HEK293 (cell line): ENCODE measurements at regions not wholly inside any gene's neighbourhood (a gene's known extent, or its start where the extent isn't known, plus 50 kb on each side); places are given as distances from the start of the nearest gene placed in this dataset.

ENCODE experiments used
- CTCF ChIA-PET: fragments of 350-600 bp; formaldehyde crosslinking; extraction: SDS; loops from one replicate; lab custom pipeline; 2021; ENCODE audit warnings: antibody characterized with exemption; lab: Yijun Ruan, JAX
- POLR2A ChIA-PET: fragments of 300-600 bp; formaldehyde crosslinking; extraction: SDS; loops from one replicate; lab custom pipeline; 2020; ENCODE audit warnings: antibody characterized with exemption, inconsistent platforms; lab: Yijun Ruan, JAX
- H3K27ac ChIP-seq: fragments of 200-500 bp; sonication (Bioruptor generic); 2 replicates; pipeline ENCODE4 v1.5.1; 2014; ENCODE audit warnings: low read depth, low read length, control low read depth, inconsistent platforms; ENCODE audit errors: extremely low read depth
- H3K36me3 ChIP-seq, 2 experiments: fragments of 200-500 bp in 1 of 2; sonication (Bioruptor generic) in 1 of 2; 1 replicate in 1 of 2; 2 replicates in 1 of 2; pipeline ENCODE4 v1.5.1; 2014 to 2017; ENCODE audit warnings: inconsistent platforms in 2 of 2, low read length in 2 of 2; ENCODE audit not compliant: control insufficient read depth in 2 of 2, insufficient read depth in 1 of 2
- H3K4me1 ChIP-seq: fragments of 200-500 bp; sonication (Bioruptor generic); 2 replicates; pipeline ENCODE4 v1.5.1; 2014; ENCODE audit warnings: mild to moderate bottlenecking, low read length, inconsistent platforms; ENCODE audit not compliant: control insufficient read depth, insufficient read depth
- H3K4me3 ChIP-seq: 2 replicates; pipeline ENCODE4 v1.5.1; 2011; ENCODE audit warnings: low read depth, mild to moderate bottlenecking, control low read depth, low read length, moderate library complexity
- H3K9me3 ChIP-seq: fragments of 200-500 bp; sonication (Bioruptor generic); 2 replicates; pipeline ENCODE4 v1.5.1; 2014; ENCODE audit warnings: low read depth, low read length, inconsistent platforms; ENCODE audit not compliant: control insufficient read depth, insufficient read depth
- AEBP2 ChIP-seq: fragments of 450-650 bp; formaldehyde crosslinking; IDR thresholded peaks from 2 replicates; pipeline ENCODE4 v1.5.1; 2016; ENCODE audit warnings: missing biosample characterization, missing genetic modification characterization, borderline replicate concordance
- BCL6B ChIP-seq: fragments of 450-650 bp; formaldehyde crosslinking; IDR thresholded peaks from 2 replicates; pipeline ENCODE4 v1.5.1; 2017; ENCODE audit warnings: missing biosample characterization, missing genetic modification characterization
- FEZF1 ChIP-seq: fragments of 450-650 bp; formaldehyde crosslinking; IDR thresholded peaks from 2 replicates; pipeline ENCODE4 v1.5.1; 2016; ENCODE audit warnings: missing biosample characterization, missing genetic modification characterization
- IKZF3 ChIP-seq: fragments of 450-650 bp; IDR thresholded peaks from 2 replicates; pipeline ENCODE4 v1.5.0; 2018; ENCODE audit warnings: missing biosample characterization, mild to moderate bottlenecking, missing genetic modification characterization, moderate library complexity
- OVOL3 ChIP-seq: fragments of 450-650 bp; formaldehyde crosslinking; IDR thresholded peaks from 2 replicates; pipeline ENCODE4 v1.5.1; 2016; ENCODE audit warnings: missing biosample characterization, missing genetic modification characterization
- PRDM1 ChIP-seq: fragments of 450-650 bp; formaldehyde crosslinking; IDR thresholded peaks from 2 replicates; pipeline ENCODE4; 2016; ENCODE audit warnings: missing biosample characterization, missing genetic modification characterization
- SALL2 ChIP-seq: fragments of 450-650 bp; formaldehyde crosslinking; IDR thresholded peaks from 2 replicates; pipeline ENCODE4 v1.5.0; 2017; ENCODE audit warnings: missing biosample characterization, mild to moderate bottlenecking, missing genetic modification characterization, borderline replicate concordance
- TCF7L2 ChIP-seq: IDR thresholded peaks from 2 replicates; pipeline ENCODE4 v1.6.1; 2011; ENCODE audit warnings: low read depth, mild to moderate bottlenecking, inconsistent platforms, low read length, moderate library complexity, borderline replicate concordance
- ZBTB21 ChIP-seq: fragments of 450-650 bp; formaldehyde crosslinking; IDR thresholded peaks from 2 replicates; pipeline ENCODE4 v1.5.1; 2017; ENCODE audit warnings: missing biosample characterization, missing genetic modification characterization
- ZIC2 ChIP-seq: fragments of 450-650 bp; formaldehyde crosslinking; IDR thresholded peaks from 2 replicates; pipeline ENCODE4 v1.5.1; 2016; ENCODE audit warnings: missing biosample characterization, missing genetic modification characterization
- ZNF114 ChIP-seq: fragments of 450-650 bp; formaldehyde crosslinking; IDR thresholded peaks from 2 replicates; pipeline ENCODE4 v1.5.0; 2017; ENCODE audit warnings: missing biosample characterization, missing genetic modification characterization
- ZNF221 ChIP-seq: fragments of 450-650 bp; formaldehyde crosslinking; IDR thresholded peaks from 2 replicates; pipeline ENCODE4 v1.5.1; 2017; ENCODE audit warnings: missing biosample characterization, missing genetic modification characterization, borderline replicate concordance
- ZNF23 ChIP-seq: fragments of 450-650 bp; formaldehyde crosslinking; IDR thresholded peaks from 2 replicates; pipeline ENCODE4 v1.5.1; 2016; ENCODE audit warnings: missing biosample characterization, missing genetic modification characterization, borderline replicate concordance
- ZNF274 ChIP-seq, 2 experiments: fragments of 200-500 bp in 1 of 2; fragments of 450-650 bp in 1 of 2; sonication (Bioruptor generic) in 1 of 2; formaldehyde crosslinking in 1 of 2; IDR thresholded peaks; 2 replicates each; pipeline versions ENCODE4 v1.5.1 to v1.6.1; 2014 to 2016; ENCODE audit warnings: borderline replicate concordance in 1 of 2, inconsistent platforms in 1 of 2, low read length in 1 of 2, missing biosample characterization in 1 of 2, missing genetic modification characterization in 1 of 2
- ZNF423 ChIP-seq: fragments of 450-650 bp; formaldehyde crosslinking; IDR thresholded peaks from 2 replicates; pipeline ENCODE4 v1.5.1; 2016; ENCODE audit warnings: missing biosample characterization, missing genetic modification characterization
- ZNF558 ChIP-seq: fragments of 450-650 bp; formaldehyde crosslinking; IDR thresholded peaks from 2 replicates; pipeline ENCODE4 v1.5.1; 2016; ENCODE audit warnings: missing biosample characterization, missing genetic modification characterization
- ZNF571 ChIP-seq: fragments of 450-650 bp; formaldehyde crosslinking; IDR thresholded peaks from 2 replicates; pipeline ENCODE4 v1.5.0; 2017; ENCODE audit warnings: missing biosample characterization, missing genetic modification characterization
- ZNF585B ChIP-seq: fragments of 450-650 bp; formaldehyde crosslinking; IDR thresholded peaks from 2 replicates; pipeline ENCODE4 v1.5.1; 2016; ENCODE audit warnings: missing biosample characterization, missing genetic modification characterization
- ZNF670 ChIP-seq: fragments of 450-650 bp; formaldehyde crosslinking; IDR thresholded peaks from 2 replicates; pipeline ENCODE4 v1.5.1; 2016; ENCODE audit warnings: missing biosample characterization, missing genetic modification characterization, low read depth
- ZNF777 ChIP-seq: fragments of 450-650 bp; formaldehyde crosslinking; IDR thresholded peaks from 2 replicates; pipeline ENCODE4 v1.5.1; 2017; ENCODE audit warnings: missing biosample characterization, missing genetic modification characterization, borderline replicate concordance
- ZNF830 ChIP-seq: fragments of 450-650 bp; IDR thresholded peaks from 2 replicates; pipeline ENCODE4 v1.5.0; 2018; ENCODE audit warnings: missing biosample characterization, missing genetic modification characterization, low read depth, mild to moderate bottlenecking, moderate library complexity
- TF ChIP-seq, protein P1 (sequence below): sonication (generic); formaldehyde crosslinking; IDR thresholded peaks from 2 replicates; pipeline ENCODE4 v1.8.1; 2022; ENCODE audit warnings: mild to moderate bottlenecking, moderate library complexity, missing genetic modification reagents

DNA sequence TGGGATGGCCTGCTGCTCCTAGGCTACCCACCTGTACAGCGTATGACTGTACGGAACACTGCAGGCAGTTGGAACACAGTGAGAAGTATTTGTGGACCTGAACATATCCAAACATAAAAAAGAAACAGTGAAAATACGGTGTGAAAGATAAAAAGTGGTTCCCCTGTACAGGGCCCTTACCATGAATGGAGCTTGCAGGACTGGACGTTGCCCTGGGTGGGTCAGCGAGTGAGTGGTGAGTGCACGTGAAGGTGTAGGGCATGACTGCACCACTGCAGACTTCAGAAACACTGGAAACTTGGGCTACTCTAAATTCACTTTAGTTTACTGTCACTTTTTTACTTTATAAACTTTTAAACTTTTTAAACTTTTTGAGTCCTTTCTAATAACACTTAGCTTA is 71.2 kb upstream of the SLC6A6 start:
- Histone ChIP-seq H3K27ac (no peak overlapping the region), H3K9me3 (no peaks in the 10 kb centered on the region), H3K4me1 (peaks cover 6% of the 10 kb centered on the region; the same call in 1 of the 2 replicates), H3K36me3 (no peaks in the 10 kb centered on the region), H3K4me3 (no peak overlapping the region)
- CTCF ChIA-PET, result interaction anchor here (0.7 to 1.2 kb wide), 3 partner anchors 11 to 177 kb away, joined by 3 read pairs; no protein-coding TSS in a partner anchor
- POLR2A ChIA-PET, result no interaction called here
- TF ChIP-seq TCF7L2, result no peak
- peak; percentile 32; the same call in 1 of the 2 replicates for TF ChIP-seq PRDM1

- Histone ChIP-seq H3K9me3 (no peaks in the 10 kb centered on the region), H3K27ac (no peak overlapping the region), H3K36me3 (no peaks in the 10 kb centered on the region), H3K4me3 (no peak overlapping the region), H3K4me1 (peaks cover 6% of the 10 kb centered on the region; the same call in 1 of the 2 replicates)
- CTCF ChIA-PET, result interaction anchor here (1.2 kb wide), 1 partner anchor 176 kb away, joined by 3 read pairs; no protein-coding TSS in a partner anchor
- POLR2A ChIA-PET, result no interaction called here
- TF ChIP-seq FEZF1 (tag by site-specific recombination) (no peak), ZNF558 (no peak), BCL6B (tag by site-specific recombination) (no peak), ZNF423 (tag by site-specific recombination) (no peak), ZNF23 (tag by site-specific recombination) (no peak), ZNF274 (IDR thresholded peaks at IDR 0.05; ENCODE audit: low read length) (no peak), ZNF274 (tag by site-specific recombination; IDR thresholded peaks at IDR 0.05; ENCODE audit: borderline replicate concordance) (no peak), ZBTB21 (no peak), ZIC2 (tag by site-specific recombination) (no peak), AEBP2 (no peak), ZNF830 (tag by site-specific recombination) (no peak), ZNF777 (no peak), ZNF571 (tag by site-specific recombination) (no peak), OVOL3 (tag by site-specific recombination) (no peak), ZNF670 (tag by site-specific recombination) (no peak), ZNF585B (tag by site-specific recombination) (no peak), ZNF114 (tag by site-specific recombination) (no peak)
- TF ChIP-seq, protein P1, sequence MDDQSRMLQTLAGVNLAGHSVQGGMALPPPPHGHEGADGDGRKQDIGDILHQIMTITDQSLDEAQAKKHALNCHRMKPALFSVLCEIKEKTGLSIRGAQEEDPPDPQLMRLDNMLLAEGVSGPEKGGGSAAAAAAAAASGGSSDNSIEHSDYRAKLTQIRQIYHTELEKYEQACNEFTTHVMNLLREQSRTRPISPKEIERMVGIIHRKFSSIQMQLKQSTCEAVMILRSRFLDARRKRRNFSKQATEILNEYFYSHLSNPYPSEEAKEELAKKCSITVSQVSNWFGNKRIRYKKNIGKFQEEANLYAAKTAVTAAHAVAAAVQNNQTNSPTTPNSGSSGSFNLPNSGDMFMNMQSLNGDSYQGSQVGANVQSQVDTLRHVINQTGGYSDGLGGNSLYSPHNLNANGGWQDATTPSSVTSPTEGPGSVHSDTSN, result no peak
- TF ChIP-seq, all 188 proteins: peak for 0
Measured at GRCh38 chr3:14332392-14332791, 70.0 kb upstream of the SLC6A6 start.

GRCh38 chr3:14333215-14333614 is 69.2 kb upstream of the SLC6A6 start:
- Histone ChIP-seq H3K27ac (no peak overlapping the region), H3K36me3 (no peaks in the 10 kb centered on the region), H3K9me3 (no peaks in the 10 kb centered on the region), H3K4me3 (no peak overlapping the region), H3K4me1 (peaks cover 6% of the 10 kb centered on the region; the same call in 1 of the 2 replicates)
- no peak for TF ChIP-seq SALL2
- no peak for TF ChIP-seq ZNF221 (tag by site-specific recombination)
- TF ChIP-seq IKZF3 (tag by site-specific recombination), result no peak
- ChIA-PET CTCF (interaction anchor here (1.2 kb wide), 1 partner anchor 16 kb away, joined by 3 read pairs; no protein-coding TSS in a partner anchor), POLR2A (no interaction called here)
